GM12865 (cell line): ENCODE measurements at regions not wholly inside any gene's neighbourhood (a gene's known extent, or its start where the extent isn't known, plus 50 kb on each side); places are given as distances from the start of the nearest gene placed in this dataset.
"Not testable (repeated sequence)": the region's sequence is repeated elsewhere in the genome, so short reads cannot be mapped to it uniquely, and the experiment has no call there.

Experiments
- DNase-seq: peaks from one replicate; pipeline ENCODE4 v3.0.0; 2010; ENCODE audit warnings: low read depth
- H3K4me3 ChIP-seq: 2 replicates; pipeline ENCODE4 v1.5.1; 2011; ENCODE audit warnings: mild to moderate bottlenecking, low read depth, low read length, control low read depth
- CTCF ChIP-seq: IDR thresholded peaks from 2 replicates; pipeline ENCODE4 v1.5.1; 2011; ENCODE audit warnings: low read length, control low read depth, low read depth, inconsistent platforms; ENCODE audit not compliant: insufficient read depth; ENCODE audit errors: missing control alignments

GRCh38 chr5:50343715-50344114 lies 97.4 kb downstream of the EMB start:
- DNase-seq: no peak
- no peak overlapping the region for H3K4me3 ChIP-seq
- TF ChIP-seq CTCF: no peak

GRCh38 chr5:50340757-50341156 lies 100.3 kb downstream of the EMB start:
- no peak overlapping the region for H3K4me3 ChIP-seq
- no peak for DNase-seq
- no peak for TF ChIP-seq CTCF

- DNase-seq: not testable (repeated sequence)
Observed at GRCh38 chr5:50330633-50331032, 110.5 kb downstream of the EMB start.

GRCh38 chr5:50328193-50328729 lies 112.8 kb downstream of the EMB start:
- no peak for TF ChIP-seq CTCF
- H3K4me3 ChIP-seq: no peak overlapping the region

More at GRCh38 chr5:50330633-50331032, 110.5 kb downstream of the EMB start:
- not testable (repeated sequence) for H3K4me3 ChIP-seq

GRCh38 chr5:50325237-50325832 lies 115.8 kb downstream of the EMB start:
- peak; percentile 28 for DNase-seq
- TF ChIP-seq CTCF: peak; percentile 44
- H3K4me3 ChIP-seq: no peak overlapping the region

More at GRCh38 chr5:50328193-50328729, 112.8 kb downstream of the EMB start:
- no peak for DNase-seq

- no peak for DNase-seq
- H3K4me3 ChIP-seq: no peak overlapping the region
- no peak for TF ChIP-seq CTCF
Observed at GRCh38 chr5:50320131-50320749, 120.8 kb downstream of the EMB start.

GRCh38 chr5:50318220-50318619 lies 122.9 kb downstream of the EMB start:
- H3K4me3 ChIP-seq: no peak overlapping the region
- DNase-seq: no peak
- TF ChIP-seq CTCF: no peak

GRCh38 chr5:50306488-50306887 lies 134.6 kb downstream of the EMB start:
- DNase-seq, H3K4me3 ChIP-seq: not testable (repeated sequence)
